ENCODE measurements at regions not wholly inside any gene's neighbourhood (a gene's known extent, or its start where the extent isn't known, plus 50 kb on each side); places are given as distances from the start of the nearest gene placed in this dataset.

DNA sequence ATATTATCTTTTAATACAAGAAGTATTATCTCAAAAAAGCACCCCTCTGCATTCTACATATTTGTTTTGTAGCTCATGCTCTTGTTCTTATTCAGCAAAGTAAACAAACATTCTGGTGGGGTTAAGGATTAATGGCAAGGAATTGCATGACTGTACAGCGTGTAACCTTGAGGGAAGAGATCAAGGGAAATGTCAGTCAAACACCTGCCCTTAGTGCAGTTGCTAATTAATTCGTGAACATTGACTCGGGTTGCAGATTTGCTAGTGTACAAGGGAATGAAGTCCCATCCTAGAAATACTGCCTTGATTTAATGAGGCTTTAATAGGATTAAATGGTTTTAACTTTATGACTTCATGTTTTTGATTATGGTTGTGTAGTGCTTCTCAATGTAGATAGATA lies 1758.1 kb downstream of the MAT2B start:
- DNase-seq (ENCODE audit: low read depth, low spot score): no peak

DNA sequence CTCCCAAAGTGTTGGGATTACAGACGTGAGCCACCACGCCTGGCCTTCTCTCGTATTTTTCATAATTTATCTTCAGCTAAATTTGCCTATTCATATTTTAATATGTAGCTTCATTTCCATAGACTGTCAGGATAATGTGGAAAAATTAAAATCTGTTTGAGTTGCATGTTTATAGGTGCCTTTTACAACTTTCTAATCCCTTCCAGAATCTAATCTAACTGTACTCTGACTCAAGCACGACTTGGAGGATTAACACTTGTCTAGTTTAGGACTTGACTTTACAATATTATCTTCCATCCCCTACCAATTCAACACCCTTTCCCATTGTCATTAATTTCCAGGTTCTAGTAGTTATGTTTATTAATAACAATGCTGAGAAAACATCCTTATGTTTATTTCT lies 1761.5 kb downstream of the MAT2B start:
- no peak for DNase-seq (ENCODE audit: low read depth, low spot score)

DNA sequence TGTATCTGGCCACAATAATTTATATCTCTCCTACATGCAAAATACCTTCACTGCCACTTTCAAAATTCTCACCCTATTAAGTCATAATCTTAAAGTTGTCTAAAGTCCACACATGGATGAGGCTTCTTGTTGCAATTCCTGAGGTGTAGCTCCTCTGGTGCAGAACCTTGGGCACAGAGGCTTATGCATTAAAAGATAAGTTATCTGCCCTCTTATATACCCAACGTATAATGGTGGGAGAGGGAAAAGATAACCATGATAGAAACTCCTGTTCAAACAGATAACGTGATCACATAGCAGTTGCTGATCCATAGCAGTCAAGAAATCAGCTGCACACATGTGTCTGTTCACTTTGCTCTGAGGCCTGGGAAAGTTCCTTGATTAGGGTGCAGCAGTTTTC lies 1767.0 kb downstream of the MAT2B start:
- DNase-seq (ENCODE audit: low read depth, low spot score): no peak

DNA sequence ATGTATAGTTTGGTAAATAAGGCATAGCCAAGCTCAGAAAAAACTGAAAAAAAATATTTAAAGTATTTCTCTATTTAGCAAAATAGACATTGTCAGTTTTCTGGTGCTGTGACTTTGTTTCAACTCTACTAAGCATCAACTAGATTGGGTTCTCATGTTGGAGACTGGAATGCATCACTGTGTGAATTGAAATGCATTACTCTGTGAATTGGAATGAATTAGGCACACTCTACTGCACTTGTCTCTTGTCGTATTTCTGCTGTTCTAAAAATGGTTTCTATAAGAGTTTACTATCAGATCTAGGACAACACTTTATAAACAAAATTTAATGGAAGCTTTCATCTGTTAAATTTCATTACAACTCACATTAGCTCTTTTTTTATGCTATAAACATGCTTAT lies 1772.2 kb downstream of the MAT2B start:
- no peak for DNase-seq (ENCODE audit: low read depth, low spot score)

DNA sequence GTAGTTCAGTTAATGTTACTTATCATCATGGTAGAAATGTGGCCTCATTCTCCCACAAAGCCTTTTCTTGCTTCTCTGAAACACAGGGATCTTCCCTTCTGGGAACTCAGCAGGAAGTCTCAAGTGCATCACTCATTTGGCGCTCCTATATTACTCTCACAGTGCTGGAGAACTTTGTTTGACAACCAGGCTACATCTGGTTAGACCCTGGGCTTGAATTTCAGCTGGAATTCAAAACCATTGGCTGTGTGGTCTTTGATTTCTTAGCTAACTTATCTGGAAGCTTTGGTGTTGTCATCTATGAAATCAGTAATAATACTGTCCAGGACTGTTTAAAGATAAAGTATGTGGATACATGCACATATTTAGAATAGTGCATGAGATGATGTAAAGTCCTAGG lies 1777.1 kb downstream of the MAT2B start:
- DNase-seq (ENCODE audit: low read depth, low spot score): no peak

DNA sequence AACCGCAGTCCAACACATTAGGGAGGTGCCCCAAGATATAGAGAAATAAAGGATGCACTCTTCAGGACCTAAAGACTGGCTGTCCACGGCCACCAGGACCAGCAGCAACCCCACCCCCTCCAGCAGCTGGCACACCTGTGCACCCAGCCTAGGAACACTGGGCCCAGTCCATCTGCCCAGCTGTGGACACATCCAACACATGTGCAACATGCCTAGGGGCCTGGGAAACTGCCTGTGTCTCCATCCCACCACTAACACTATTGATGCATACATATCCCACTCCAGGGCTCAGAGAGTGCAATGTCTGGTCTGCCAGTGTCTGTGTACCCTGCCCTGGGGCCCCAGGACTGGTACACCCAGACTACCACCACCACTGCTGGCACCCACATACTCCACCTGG lies 1781.3 kb downstream of the MAT2B start:
- DNase-seq (ENCODE audit: low read depth, low spot score): no peak

DNA sequence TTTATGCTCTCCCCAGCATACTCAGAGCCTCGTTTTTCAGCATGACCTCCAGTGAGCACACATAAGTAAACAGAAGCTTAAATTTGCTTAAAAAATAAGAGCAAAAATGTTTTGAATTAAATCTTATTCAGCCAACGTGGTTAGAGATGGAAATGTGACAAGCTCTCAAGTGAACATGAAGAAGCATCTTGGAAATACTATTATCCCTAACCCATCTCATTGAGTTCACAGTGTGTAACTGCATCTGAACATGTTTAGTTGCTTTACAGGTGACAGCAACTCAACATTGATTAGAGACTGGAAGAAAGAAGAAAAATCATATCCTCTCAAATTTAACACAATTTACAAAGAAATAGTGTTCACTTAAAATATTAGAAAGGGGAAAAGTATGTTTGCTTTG lies 1785.1 kb downstream of the MAT2B start:
- no peak for DNase-seq (ENCODE audit: low read depth, low spot score)

DNA sequence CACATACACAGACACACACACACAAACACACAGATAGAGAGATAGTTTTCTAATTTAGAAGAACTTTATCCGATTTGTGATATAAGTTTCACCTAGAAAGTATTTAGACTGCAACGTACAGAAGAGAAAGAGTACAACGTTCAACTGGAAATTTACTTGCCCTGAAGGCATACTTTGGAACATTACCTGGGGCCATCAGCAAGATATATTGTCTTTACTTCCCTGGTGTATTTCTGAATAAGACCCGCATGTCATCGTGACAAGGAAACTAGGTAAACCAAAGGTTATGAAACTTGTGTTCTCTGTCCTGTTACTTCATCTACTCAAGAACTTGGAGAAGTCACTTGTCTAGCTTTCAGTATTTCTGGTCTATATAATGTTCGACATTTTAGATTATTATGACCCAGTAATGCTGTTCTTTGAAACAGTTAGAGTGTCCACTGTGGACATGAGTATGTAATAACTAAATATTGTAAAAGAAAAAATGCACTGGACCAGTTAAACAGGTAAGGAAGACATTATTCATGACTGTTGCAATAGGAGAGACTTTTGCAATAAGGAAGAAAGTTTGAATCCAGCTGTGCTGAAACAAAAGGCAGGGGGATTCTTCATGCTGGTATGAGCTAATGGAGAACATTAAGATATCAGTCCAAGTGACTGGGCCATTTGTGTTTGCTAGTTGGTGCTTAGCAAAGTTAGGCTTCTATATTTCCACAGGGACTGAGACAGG lies 1791.1 kb downstream of the MAT2B start:
- no peak for DNase-seq (ENCODE audit: low read depth, low spot score)

DNA sequence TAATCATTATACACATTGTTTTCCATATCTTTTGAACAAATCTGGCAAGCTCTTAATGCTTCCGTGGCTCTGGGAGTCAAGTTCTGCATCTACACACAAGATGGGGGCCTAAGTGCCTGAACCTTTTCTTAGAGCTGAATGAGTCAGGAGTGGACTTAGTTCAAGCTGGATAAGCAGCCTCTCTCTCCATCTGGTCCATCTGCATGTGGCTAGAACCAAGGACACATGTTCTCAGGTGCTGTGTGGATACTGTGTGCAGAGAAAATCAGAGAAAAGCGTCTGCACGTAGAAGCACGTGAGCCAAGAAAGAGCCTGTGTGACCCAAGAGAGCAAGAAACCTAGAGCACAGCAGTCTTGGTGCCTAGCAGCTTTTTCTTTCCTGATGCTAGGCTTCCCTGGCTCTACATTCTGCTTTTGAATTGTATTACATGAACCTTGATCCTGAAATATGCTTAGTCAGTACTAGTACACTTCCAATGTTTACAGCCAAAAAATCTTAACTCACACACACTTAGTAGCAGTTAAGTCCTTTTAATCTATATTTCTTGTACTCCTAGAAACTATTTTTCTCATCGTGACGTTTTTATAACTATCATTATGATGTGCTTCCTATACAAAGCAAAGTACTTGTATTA lies 1798.9 kb downstream of the MAT2B start:
- DNase-seq (ENCODE audit: low read depth, low spot score): no peak

DNA sequence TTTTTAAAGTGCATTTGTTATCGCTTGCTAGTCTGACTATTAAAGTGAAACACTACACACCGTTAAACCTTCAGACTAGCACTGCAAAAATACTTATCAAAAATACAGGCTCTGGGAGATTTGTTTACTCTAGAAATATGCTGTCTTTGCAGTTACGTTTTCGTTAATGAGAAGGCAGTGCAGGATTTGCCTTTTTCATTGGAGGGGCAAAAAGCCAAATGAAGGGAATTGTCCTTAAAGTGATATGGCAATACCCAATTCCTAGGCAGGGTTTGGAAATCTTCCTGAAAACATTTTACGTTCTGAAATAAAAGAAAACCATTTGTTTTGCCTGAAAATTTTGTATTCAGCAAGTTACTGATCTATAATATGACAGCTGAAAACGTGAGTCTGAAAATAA lies 1800.2 kb downstream of the MAT2B start:
- no peak for DNase-seq (ENCODE audit: low read depth, low spot score)

DNA sequence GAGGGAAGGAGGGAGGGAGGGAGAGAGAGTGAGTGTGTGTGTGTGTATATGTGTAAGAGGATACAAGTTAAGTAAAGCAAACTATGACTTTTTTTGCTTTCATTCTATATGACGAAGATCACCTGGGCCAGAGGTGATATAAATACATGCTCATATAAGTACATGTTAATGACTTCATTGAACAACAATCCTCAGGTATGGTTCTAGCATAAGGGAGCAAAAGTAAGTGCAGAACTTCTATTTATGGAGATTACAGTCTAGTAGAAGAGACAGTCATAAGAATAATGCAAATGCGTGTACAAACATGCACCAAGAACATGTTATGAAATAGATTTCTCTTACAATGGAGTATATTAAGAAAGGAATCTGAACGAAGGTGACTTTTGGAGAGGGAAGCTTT lies 1804.0 kb downstream of the MAT2B start:
- DNase-seq (ENCODE audit: low read depth, low spot score): no peak

DNA sequence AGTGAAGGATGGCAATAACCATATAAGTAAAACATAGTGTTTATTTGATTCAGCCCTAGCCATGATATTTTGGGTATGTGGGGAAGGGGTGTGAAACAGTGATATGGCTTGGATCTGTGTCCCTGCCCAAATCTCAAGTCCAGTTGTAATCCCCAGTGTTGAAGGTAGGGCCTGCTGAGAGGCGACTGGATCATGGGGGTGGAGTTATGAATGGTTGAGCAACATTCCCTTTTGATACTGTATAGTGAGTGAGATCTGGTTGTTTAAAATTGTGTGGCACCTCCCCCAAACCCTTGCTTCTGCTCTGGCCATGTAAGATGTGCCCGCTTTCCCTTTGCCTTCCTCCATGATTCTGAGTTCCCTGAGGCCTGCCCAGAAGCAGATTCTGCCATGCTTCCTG lies 1804.6 kb downstream of the MAT2B start:
- DNase-seq (ENCODE audit: low read depth, low spot score): no peak

DNA sequence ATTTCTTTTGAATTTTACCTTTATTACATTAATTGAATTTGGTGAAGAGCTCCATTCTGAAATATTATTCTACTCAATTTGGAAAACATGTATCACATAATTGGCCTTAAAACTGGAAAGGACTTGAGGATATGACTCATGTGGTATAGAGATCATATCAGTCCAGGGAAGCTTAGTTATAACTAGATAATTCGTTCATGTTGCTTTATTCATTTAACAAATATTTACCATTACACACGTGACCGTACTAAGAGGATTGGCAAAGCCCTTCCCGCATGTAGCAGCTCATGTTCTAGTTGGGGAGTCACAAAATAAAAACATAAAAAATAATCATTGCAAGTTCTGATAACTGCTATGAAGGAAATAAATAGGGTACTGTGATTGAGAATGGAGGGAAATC lies 1816.5 kb downstream of the MAT2B start:
- no peak for DNase-seq (ENCODE audit: low read depth, low spot score)

DNA sequence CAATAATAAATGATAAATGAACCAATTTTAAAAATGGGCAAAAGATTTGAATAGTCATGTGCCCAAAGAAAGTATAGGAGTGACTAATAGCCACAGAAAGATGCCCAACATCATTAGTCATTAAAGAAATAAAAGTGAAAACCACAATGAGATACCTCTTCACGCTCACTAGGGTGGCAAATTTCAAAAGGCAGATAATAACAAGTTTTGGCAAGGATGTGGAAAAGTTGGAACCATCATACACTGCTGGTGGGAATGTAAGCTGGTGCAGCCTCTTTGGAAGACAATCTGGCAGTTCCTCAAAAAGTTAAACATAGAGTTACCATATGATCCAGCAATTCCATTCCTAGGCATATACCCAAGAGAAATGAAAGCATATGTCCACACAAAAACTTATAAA lies 1819.8 kb downstream of the MAT2B start:
- no peak for DNase-seq (ENCODE audit: low read depth, low spot score)

DNA sequence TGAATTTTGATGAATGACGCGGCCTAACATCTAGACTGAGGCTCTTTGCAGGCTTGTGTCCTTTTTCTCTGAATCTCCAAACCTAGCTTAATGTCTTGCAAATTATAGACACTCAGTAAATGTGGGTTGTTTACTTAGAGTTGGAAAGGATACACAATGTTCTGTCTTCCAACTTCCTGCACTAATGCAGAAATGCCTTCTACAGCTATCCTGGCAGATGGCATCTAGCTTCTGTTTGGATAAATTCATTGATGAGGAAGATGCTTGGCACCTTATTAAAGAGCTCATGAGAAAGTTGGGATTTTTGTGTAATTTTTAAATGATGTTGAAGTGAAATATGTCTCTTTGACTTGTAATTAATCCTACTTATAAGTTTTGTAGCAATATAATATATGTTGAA lies 1822.2 kb downstream of the MAT2B start:
- no peak for DNase-seq (ENCODE audit: low read depth, low spot score)

DNA sequence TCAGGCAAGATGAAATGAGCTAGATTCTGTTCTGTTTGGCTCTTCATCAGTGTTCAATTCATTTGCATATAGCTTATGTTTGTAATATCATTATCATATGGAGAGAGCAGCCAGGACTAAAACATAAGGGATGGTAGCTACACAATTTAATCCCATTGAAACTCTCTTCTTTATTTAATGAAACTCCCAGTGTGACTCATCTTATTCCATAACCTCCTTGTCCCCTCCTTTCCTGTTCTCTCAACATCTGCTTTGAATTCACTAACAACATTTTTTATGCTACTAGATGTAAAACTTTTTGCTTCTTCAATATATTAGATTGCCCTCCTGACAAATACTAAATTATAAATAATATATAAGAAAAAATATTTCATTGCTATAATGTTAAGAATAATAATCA lies 1823.4 kb downstream of the MAT2B start:
- no peak for DNase-seq (ENCODE audit: low read depth, low spot score)

DNA sequence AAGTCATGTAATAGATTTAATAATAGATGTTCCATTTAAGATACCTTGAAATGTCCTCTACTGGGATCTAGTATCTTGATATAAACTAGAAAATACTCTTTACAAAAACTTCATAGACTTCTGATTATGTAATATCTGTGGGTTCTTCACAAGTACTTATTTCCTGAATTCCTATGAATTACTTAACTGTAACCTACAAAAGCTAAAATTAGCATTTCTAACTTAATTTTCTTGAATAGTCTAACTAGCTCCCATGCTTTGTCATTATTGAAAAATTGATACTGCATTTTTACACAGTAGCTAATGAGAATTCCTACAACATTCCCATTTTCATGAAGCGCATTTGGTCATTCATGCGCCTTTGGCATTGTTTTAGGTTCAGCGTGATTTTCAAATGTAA lies 1828.2 kb downstream of the MAT2B start:
- no peak for DNase-seq (ENCODE audit: low read depth, low spot score)

DNA sequence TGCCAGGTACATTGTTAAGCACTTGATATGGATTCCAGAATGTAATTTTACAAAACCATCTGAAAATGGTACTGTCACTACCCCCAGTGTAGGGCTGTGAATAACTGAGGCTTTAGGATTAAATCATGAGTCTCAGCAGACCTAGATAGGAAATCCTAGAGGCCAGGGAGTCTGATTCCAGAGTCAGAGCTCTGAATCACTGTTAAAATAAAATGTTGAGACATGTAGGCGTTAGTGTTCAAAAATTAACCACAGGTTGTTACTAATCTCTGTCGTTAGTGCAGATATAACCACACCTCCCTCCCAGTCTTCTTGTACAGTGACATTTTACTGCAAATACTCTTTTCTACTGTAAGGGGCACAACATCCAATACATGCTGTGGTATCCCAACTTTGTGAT lies 1828.8 kb downstream of the MAT2B start:
- no peak for DNase-seq (ENCODE audit: low read depth, low spot score)

DNA sequence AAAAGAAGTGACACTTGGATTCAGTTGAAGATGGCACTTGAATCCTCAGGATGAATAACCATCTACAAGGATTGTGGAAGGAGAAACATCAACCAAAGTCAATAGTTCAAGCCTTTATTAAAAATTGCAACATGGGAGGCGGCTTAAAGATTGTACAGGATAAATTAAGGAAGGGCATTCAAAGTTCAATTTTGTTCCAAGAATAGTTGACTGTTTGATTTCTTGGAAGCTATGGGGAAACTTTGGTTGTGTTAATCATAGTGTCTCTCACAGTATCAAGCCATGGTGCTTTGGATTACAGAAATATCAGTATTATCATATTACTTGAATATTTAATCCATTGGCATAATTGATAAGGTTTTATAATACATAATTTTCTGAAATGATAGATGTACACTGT lies 1844.3 kb downstream of the MAT2B start:
- DNase-seq (ENCODE audit: low read depth, low spot score): no peak

DNA sequence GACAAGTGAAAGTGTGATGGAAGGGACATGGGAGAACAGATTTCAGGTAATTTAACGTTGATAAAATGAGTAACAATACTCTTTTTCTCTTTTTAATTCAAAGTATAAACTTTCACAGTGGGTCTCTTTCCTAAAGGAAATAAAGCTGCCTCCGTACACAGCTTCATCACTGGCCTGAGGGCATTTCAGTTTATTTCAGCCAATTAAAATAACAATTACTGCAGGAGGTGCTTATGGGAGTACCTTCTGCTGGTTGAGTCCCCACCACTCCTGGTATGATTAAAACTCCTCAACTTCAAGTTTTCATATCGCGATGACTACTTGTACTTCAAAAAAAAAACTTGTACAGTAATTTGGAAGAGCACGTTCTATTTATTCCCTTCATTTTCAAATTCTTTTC lies 1845.9 kb downstream of the MAT2B start:
- no peak for DNase-seq (ENCODE audit: low read depth, low spot score)

DNA sequence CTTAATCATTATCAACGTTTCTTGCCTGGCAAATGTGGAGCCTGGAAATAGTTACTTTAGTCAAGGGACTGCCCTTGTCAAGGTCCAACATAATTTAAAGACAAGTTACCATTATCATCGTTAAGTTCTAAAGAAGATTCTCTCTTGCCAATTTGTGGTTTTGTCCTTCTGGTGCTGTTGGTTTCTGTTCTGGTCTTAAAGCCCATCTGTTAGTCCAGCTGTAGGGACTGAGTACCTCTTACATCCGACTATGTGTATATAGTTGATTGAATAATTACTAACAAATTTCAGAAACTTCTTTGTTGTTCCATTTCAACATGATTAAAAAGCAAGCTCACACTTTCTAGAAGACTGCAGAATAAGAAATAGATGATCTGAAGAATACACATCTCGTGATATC lies 1854.9 kb downstream of the MAT2B start:
- no peak for DNase-seq (ENCODE audit: low read depth, low spot score)

DNA sequence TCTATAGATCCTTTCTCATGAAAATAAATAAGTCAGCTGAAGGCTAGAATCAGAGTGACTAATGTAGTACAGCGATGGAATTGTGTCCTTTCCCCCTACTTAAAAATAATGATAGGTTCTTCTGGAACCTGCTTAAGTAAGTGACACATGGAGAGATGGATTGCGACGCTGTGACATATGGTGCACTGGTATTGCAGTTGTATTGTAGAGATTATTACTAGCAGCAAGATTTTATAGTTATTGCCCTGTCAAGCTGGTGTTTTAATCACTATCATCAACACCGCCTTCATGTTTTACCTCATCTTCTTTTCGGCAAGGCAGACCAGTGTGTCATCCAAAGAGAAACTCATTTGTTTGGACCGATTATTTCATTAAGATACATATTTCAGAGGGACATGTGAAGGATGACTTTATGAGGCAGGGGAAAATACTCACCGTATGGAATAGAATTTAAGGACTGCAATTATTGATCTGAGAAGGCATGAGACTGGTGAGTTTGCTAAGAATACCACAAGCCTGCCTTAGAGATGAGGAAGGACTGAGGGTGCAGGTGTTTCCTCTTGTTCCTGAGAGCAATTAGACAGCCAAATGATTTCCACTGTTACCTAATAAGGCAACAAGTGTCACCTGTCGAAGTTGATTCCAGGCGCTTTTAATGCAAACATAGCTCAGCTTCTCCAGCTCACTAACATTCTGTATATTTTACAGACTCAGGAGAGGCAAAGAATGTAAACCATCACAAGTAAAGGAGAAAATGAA lies 1855.5 kb downstream of the MAT2B start:
- no peak for DNase-seq (ENCODE audit: low read depth, low spot score)

DNA sequence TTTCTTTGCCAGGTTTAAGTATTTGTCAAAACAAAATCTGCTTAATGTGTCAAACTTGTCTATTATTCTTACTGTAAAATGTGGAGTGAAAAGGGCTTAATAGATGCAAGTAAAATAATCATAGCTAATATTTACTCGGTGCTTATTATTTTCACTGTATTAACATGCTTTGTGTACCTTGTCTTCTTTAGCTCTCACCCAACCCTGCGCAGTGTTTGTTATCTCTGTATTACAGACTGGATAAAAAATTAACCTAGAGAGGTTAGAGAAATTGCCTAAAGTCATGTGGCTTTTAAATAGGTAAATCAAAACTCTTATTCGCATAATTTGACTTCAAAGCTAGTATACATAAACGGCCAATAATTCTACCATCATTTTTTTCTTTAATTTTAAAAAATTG lies 1864.8 kb downstream of the MAT2B start:
- DNase-seq (ENCODE audit: low read depth, low spot score): no peak

All from brain pericyte (primary cell).